ENCODE measurements at regions not wholly inside any gene's neighbourhood (a gene's known extent, or its start where the extent isn't known, plus 50 kb on each side); places are given as distances from the start of the nearest gene placed in this dataset.

- H2AFZ ChIP-seq (ENCODE audit: low read depth, low read length, poor library complexity, severe bottlenecking), result peak overlapping the region; percentile 15
- H4K20me1 ChIP-seq (ENCODE audit: insufficient read depth), result no peaks in the 10 kb centered on the region
- no peaks in the 10 kb centered on the region for H3K27me3 ChIP-seq (ENCODE audit: insufficient read depth, low read length)
- no peaks in the 10 kb centered on the region for H3K9me2 ChIP-seq (ENCODE audit: insufficient read depth)
- H3K4me1 ChIP-seq (ENCODE audit: control insufficient read depth in 1 of 2, insufficient read depth in 2 of 2, low read length in 2 of 2), result peaks cover 4 to 13% of the 10 kb centered on the region in 2 experiments; a peak in 3 of 4 replicates
- no peaks in the 10 kb centered on the region for H3K36me3 ChIP-seq (ENCODE audit: control insufficient read depth in 1 of 2, insufficient read depth in 2 of 2, low read length in 2 of 2)
- ATAC-seq, result peak; percentile 90
- POLR2A ChIA-PET, result no interaction called here
- H3K27ac ChIP-seq (ENCODE audit: low read depth, low read length), result no peak overlapping the region
- peak; percentile 55 for DNase-seq (ENCODE audit: low read depth, low spot score)
- intact Hi-C loops (cut with micrococcal nuclease), result no loop called here
- H3K4me3 ChIP-seq (replicated peaks in 1 of 2; ENCODE audit: low read depth in 1 of 2, low read length in 2 of 2), result no peak overlapping the region
- no peaks in the 10 kb centered on the region for H3K9me3 ChIP-seq (ENCODE audit: control insufficient read depth in 1 of 2, insufficient read depth in 1 of 2, low read depth in 1 of 2, low read length in 2 of 2)
- RAD21 ChIA-PET (ENCODE audit: low non-redundant PET in 1 of 2, low total read pairs in 2 of 2, uncharacterized antibody in 2 of 2, unreplicated experiment in 2 of 2), result no interaction called here
- no TSS peak for BruUV-seq (replicated peaks)
- no peaks in the 10 kb centered on the region for H3K79me2 ChIP-seq (ENCODE audit: insufficient read depth, low read length)
- CTCF ChIA-PET, result no interaction called here
- peak overlapping the region; percentile 33; the same call in 1 of the 2 replicates for H3K4me2 ChIP-seq (ENCODE audit: low read length)
- no peak overlapping the region for H3K9ac ChIP-seq (ENCODE audit: low read length)
- TF ChIP-seq ZFX (IDR thresholded peaks at IDR 0.05) (no peak), FOSL1 (IDR thresholded peaks at IDR 0.05; ENCODE audit: low read depth) (no peak), EZH2phosphoT487 (IDR thresholded peaks at IDR 0.05; ENCODE audit: borderline replicate concordance) (no peak), EGR1 (IDR thresholded peaks at IDR 0.05; ENCODE audit: low read depth) (no peak), EZH2 (IDR thresholded peaks at IDR 0.05) (no peak), TCF7L2 (IDR thresholded peaks at IDR 0.05; ENCODE audit: borderline replicate concordance, extremely low read depth, insufficient read depth, insufficient read length) (no peak), RAD21 (IDR thresholded peaks at IDR 0.05; ENCODE audit: low read depth) (peak; percentile 54), SRF (IDR thresholded peaks at IDR 0.05; ENCODE audit: low read depth) (no peak), POLR2A (IDR thresholded peaks at IDR 0.05; ENCODE audit: borderline replicate concordance, extremely low read depth, insufficient read depth, insufficient read length) (no peak), SIN3A (IDR thresholded peaks at IDR 0.05; ENCODE audit: low read depth) (0 out of 2 replicates have a peak, but pooled peaks have one; percentile 7), YY1 (IDR thresholded peaks at IDR 0.05; ENCODE audit: extremely low read depth, insufficient replicate concordance, low read depth, low read length) (no peak), ELF1 (IDR thresholded peaks at IDR 0.05; ENCODE audit: borderline replicate concordance, low read depth) (no peak), ZBTB33 (IDR thresholded peaks at IDR 0.05; ENCODE audit: extremely low read depth, insufficient replicate concordance, low read length) (no peak), ATF3 (IDR thresholded peaks at IDR 0.05) (no peak), ZNF274 (IDR thresholded peaks at IDR 0.05; ENCODE audit: low read depth, low read length) (no peak), POLR2AphosphoS5 (IDR thresholded peaks at IDR 0.05; ENCODE audit: low read depth, low read length) (peak; percentile 29; the same call in 1 of the 2 replicates), CTCF (IDR thresholded peaks at IDR 0.05 in 2 of 3, conservative IDR thresholded peaks at IDR 0.05 in 1 of 3; ENCODE audit: borderline replicate concordance in 1 of 3, insufficient read depth in 1 of 3, low read depth in 2 of 3, low read length in 2 of 3) (peak; percentile 13 to 20 (median 17); a peak in 1 of 6 replicates), CBX3 (IDR thresholded peaks at IDR 0.05; ENCODE audit: low read depth) (peak; percentile 59; the same call in 1 of the 2 replicates), JUND (IDR thresholded peaks at IDR 0.05) (no peak), SP1 (IDR thresholded peaks at IDR 0.05; ENCODE audit: low read depth) (peak; percentile 45; the same call in 1 of the 2 replicates), MAX (IDR thresholded peaks at IDR 0.05) (peak; percentile 83), CEBPB (IDR thresholded peaks at IDR 0.05; ENCODE audit: low read depth) (no peak)
These were observed 73.2 kb upstream of the NCKAP5 start for GRCh38 chr2:133641497-133641896.
